Effector memory CD8-positive, alpha-beta T cell (primary cell): ENCODE measurements at regions not wholly inside any gene's neighbourhood (a gene's known extent, or its start where the extent isn't known, plus 50 kb on each side); places are given as distances from the start of the nearest gene placed in this dataset.

ENCODE experiments used
- ATAC-seq: fragments of 150-1000 bp; cut with Tn5 transposase; replicated peaks from 2 replicates; pipeline ENCODE4 v1.10.0; 2021; ENCODE audit warnings: mild to moderate bottlenecking, moderate library complexity
- DNase-seq, 3 experiments: peaks; one replicate each; pipeline ENCODE4 v3.0.0; 2021
- H3K27ac Mint-ChIP-seq, 2 donors: one replicate each; pipeline ENCODE4 v1.8.0; 2022; ENCODE audit warnings: mild to moderate bottlenecking in 2 of 2, mixed read lengths in 2 of 2, moderate library complexity in 2 of 2
- H3K27me3 Mint-ChIP-seq, 2 donors: one replicate each; pipeline ENCODE4 v1.8.0; 2022; ENCODE audit warnings: mixed read lengths in 2 of 2
- H3K36me3 Mint-ChIP-seq: one replicate; pipeline ENCODE4 v1.8.0; 2022; ENCODE audit warnings: mild to moderate bottlenecking, moderate library complexity, mixed read lengths; ENCODE audit not compliant: insufficient read depth
- H3K4me1 Mint-ChIP-seq, 2 donors: one replicate each; pipeline ENCODE4 v1.8.0; 2022; ENCODE audit warnings: low read depth in 2 of 2, mixed read lengths in 2 of 2
- H3K4me3 Mint-ChIP-seq, 2 donors: one replicate each; pipeline ENCODE4 v1.8.0; 2022; ENCODE audit warnings: mild to moderate bottlenecking in 2 of 2, mixed read lengths in 2 of 2, moderate library complexity in 2 of 2
- H3K9me3 Mint-ChIP-seq, 2 donors: one replicate each; pipeline ENCODE4 v1.8.0; 2022; ENCODE audit warnings: mixed read lengths in 2 of 2

GRCh38 chr1:11355559-11356475, 82.8 kb downstream of the UBIAD1 start:
- H3K27ac Mint-ChIP-seq = no peak overlapping the region
- H3K9me3 Mint-ChIP-seq = no peaks in the 10 kb centered on the region
- H3K4me3 Mint-ChIP-seq = no peak overlapping the region
- H3K36me3 Mint-ChIP-seq = peaks cover 3% of the 10 kb centered on the region
- ATAC-seq = no peak
- DNase-seq = no peak
- peaks cover 0 to 2% of the 10 kb centered on the region in 2 donors for H3K4me1 Mint-ChIP-seq
- H3K27me3 Mint-ChIP-seq = peaks cover 54 to 72% of the 10 kb centered on the region in 2 donors

GRCh38 chr1:11357276-11357675, 84.3 kb downstream of the UBIAD1 start:
- Mint-ChIP-seq H3K36me3 (peaks cover 3% of the 10 kb centered on the region), H3K4me1 (peaks cover 0 to 2% of the 10 kb centered on the region in 2 donors), H3K27me3 (peaks cover 54 to 76% of the 10 kb centered on the region in 2 donors), H3K4me3 (no peak overlapping the region), H3K27ac (no peak overlapping the region), H3K9me3 (no peaks in the 10 kb centered on the region)
- no peak for ATAC-seq
- no peak for DNase-seq

- Mint-ChIP-seq H3K27ac (no peak overlapping the region), H3K9me3 (no peaks in the 10 kb centered on the region), H3K4me3 (no peak overlapping the region), H3K4me1 (no peaks in the 10 kb centered on the region), H3K36me3 (peaks cover 3% of the 10 kb centered on the region), H3K27me3 (peaks cover 54 to 74% of the 10 kb centered on the region in 2 donors)
- ATAC-seq = no peak
- no peak for DNase-seq
These were observed 86.0 kb downstream of the UBIAD1 start for GRCh38 chr1:11358984-11359383.

- Mint-ChIP-seq H3K4me3 (no peak overlapping the region), H3K27me3 (peaks cover 23 to 49% of the 10 kb centered on the region in 2 donors), H3K36me3 (peaks cover 3% of the 10 kb centered on the region), H3K9me3 (no peaks in the 10 kb centered on the region), H3K4me1 (no peaks in the 10 kb centered on the region), H3K27ac (peak overlapping the region in 1 of 2 donors; percentile 33)
- ATAC-seq (no peak), DNase-seq (no peak)
These were observed 89.6 kb downstream of the UBIAD1 start for GRCh38 chr1:11362547-11363021.

GRCh38 chr1:11364170-11364569, 91.2 kb downstream of the UBIAD1 start:
- no peak for ATAC-seq
- Mint-ChIP-seq H3K4me3 (no peak overlapping the region), H3K9me3 (no peaks in the 10 kb centered on the region), H3K36me3 (no peaks in the 10 kb centered on the region), H3K27ac (no peak overlapping the region), H3K4me1 (no peaks in the 10 kb centered on the region), H3K27me3 (peaks cover 8 to 34% of the 10 kb centered on the region in 2 donors)
- DNase-seq = peak in 1 of 3 experiments; percentile 4

GRCh38 chr1:11365744-11366387, 92.9 kb downstream of the UBIAD1 start:
- H3K27me3 Mint-ChIP-seq = peaks cover 11 to 34% of the 10 kb centered on the region in 2 donors
- no peaks in the 10 kb centered on the region for H3K4me1 Mint-ChIP-seq
- no peak overlapping the region for H3K27ac Mint-ChIP-seq
- DNase-seq = no peak
- no peaks in the 10 kb centered on the region for H3K36me3 Mint-ChIP-seq
- no peak overlapping the region for H3K4me3 Mint-ChIP-seq
- ATAC-seq = no peak
- H3K9me3 Mint-ChIP-seq = no peaks in the 10 kb centered on the region

GRCh38 chr1:11373029-11373894, 100.3 kb downstream of the UBIAD1 start:
- Mint-ChIP-seq H3K27ac (no peak overlapping the region), H3K4me1 (peaks cover 0 to 6% of the 10 kb centered on the region in 2 donors), H3K27me3 (peaks cover 11 to 32% of the 10 kb centered on the region in 2 donors), H3K36me3 (no peaks in the 10 kb centered on the region), H3K4me3 (no peak overlapping the region), H3K9me3 (peaks cover 0 to 3% of the 10 kb centered on the region in 2 donors)
- DNase-seq (no peak), ATAC-seq (no peak)

GRCh38 chr1:11373895-11374747, 101.1 kb downstream of the UBIAD1 start:
- Mint-ChIP-seq H3K4me3 (no peak overlapping the region), H3K27ac (peak overlapping the region in 1 of 2 donors; percentile 0), H3K36me3 (no peaks in the 10 kb centered on the region), H3K27me3 (peaks cover 11 to 37% of the 10 kb centered on the region in 2 donors), H3K4me1 (peaks cover 0 to 6% of the 10 kb centered on the region in 2 donors), H3K9me3 (peaks cover 0 to 3% of the 10 kb centered on the region in 2 donors)
- ATAC-seq = no peak
- no peak for DNase-seq

- Mint-ChIP-seq H3K4me1 (peaks cover 0 to 6% of the 10 kb centered on the region in 2 donors), H3K9me3 (peaks cover 0 to 3% of the 10 kb centered on the region in 2 donors), H3K36me3 (no peaks in the 10 kb centered on the region), H3K27me3 (peaks cover 7 to 35% of the 10 kb centered on the region in 2 donors), H3K27ac (peak overlapping the region in 1 of 2 donors; percentile 0), H3K4me3 (no peak overlapping the region)
- DNase-seq = no peak
- no peak for ATAC-seq
These were observed 101.7 kb downstream of the UBIAD1 start for GRCh38 chr1:11374748-11375110.

GRCh38 chr1:11377001-11377583, 101.9 kb upstream of the DISP3 start:
- H3K27me3 Mint-ChIP-seq = peaks cover 11 to 41% of the 10 kb centered on the region in 2 donors
- no peak for DNase-seq
- no peak overlapping the region for H3K27ac Mint-ChIP-seq
- peaks cover 0 to 6% of the 10 kb centered on the region in 2 donors for H3K4me1 Mint-ChIP-seq
- no peaks in the 10 kb centered on the region for H3K36me3 Mint-ChIP-seq
- H3K4me3 Mint-ChIP-seq = no peak overlapping the region
- ATAC-seq = no peak
- peaks cover 0 to 3% of the 10 kb centered on the region in 2 donors for H3K9me3 Mint-ChIP-seq

- Mint-ChIP-seq H3K4me3 (no peak overlapping the region), H3K27ac (no peak overlapping the region), H3K36me3 (no peaks in the 10 kb centered on the region), H3K27me3 (peaks cover 11 to 45% of the 10 kb centered on the region in 2 donors), H3K4me1 (peaks cover 0 to 6% of the 10 kb centered on the region in 2 donors), H3K9me3 (peaks cover 0 to 3% of the 10 kb centered on the region in 2 donors)
- ATAC-seq = no peak
- no peak for DNase-seq
These were observed 101.0 kb upstream of the DISP3 start for GRCh38 chr1:11377954-11378353.

- Mint-ChIP-seq H3K4me1 (peaks cover 12 to 13% of the 10 kb centered on the region in 2 donors), H3K36me3 (no peaks in the 10 kb centered on the region), H3K4me3 (no peak overlapping the region), H3K27me3 (peaks cover 11 to 45% of the 10 kb centered on the region in 2 donors), H3K27ac (no peak overlapping the region), H3K9me3 (no peaks in the 10 kb centered on the region)
- DNase-seq (no peak), ATAC-seq (no peak)
These were observed 99.1 kb upstream of the DISP3 start for GRCh38 chr1:11379851-11380250.
